ENCODE measurements at regions not wholly inside any gene's neighbourhood (a gene's known extent, or its start where the extent isn't known, plus 50 kb on each side); places are given as distances from the start of the nearest gene placed in this dataset.

GRCh38 chr5:21644032-21644431, 1209.1 kb downstream of the CDH12 start:
- TF ChIP-seq ZBTB7A (IDR thresholded peaks at IDR 0.05; ENCODE audit: low read depth) (no peak), RAD21 (IDR thresholded peaks at IDR 0.05; ENCODE audit: low read depth) (no peak), TCF12 (IDR thresholded peaks at IDR 0.05; ENCODE audit: low read depth) (no peak), YY1 (IDR thresholded peaks at IDR 0.05; ENCODE audit: low read depth) (no peak), REST (IDR thresholded peaks at IDR 0.05; ENCODE audit: low read depth) (no peak), TEAD4 (IDR thresholded peaks at IDR 0.05) (no peak), USF1 (IDR thresholded peaks at IDR 0.05) (no peak), MAX (IDR thresholded peaks at IDR 0.05) (no peak), EP300 (IDR thresholded peaks at IDR 0.05; ENCODE audit: borderline replicate concordance) (no peak), TAF1 (IDR thresholded peaks at IDR 0.05; ENCODE audit: low read depth) (no peak), CREB1 (IDR thresholded peaks at IDR 0.05; ENCODE audit: low read depth) (no peak), CEBPB (IDR thresholded peaks at IDR 0.05) (no peak), FOXM1 (IDR thresholded peaks at IDR 0.05; ENCODE audit: borderline replicate concordance, low read depth) (no peak), NFIC (IDR thresholded peaks at IDR 0.05) (no peak), EGR1 (IDR thresholded peaks at IDR 0.05) (no peak)

- TF ChIP-seq TCF12 (IDR thresholded peaks at IDR 0.05; ENCODE audit: low read depth) (no peak), TEAD4 (IDR thresholded peaks at IDR 0.05) (no peak), USF1 (IDR thresholded peaks at IDR 0.05) (no peak), ZBTB7A (IDR thresholded peaks at IDR 0.05; ENCODE audit: low read depth) (no peak), TAF1 (IDR thresholded peaks at IDR 0.05; ENCODE audit: low read depth) (no peak), FOXM1 (IDR thresholded peaks at IDR 0.05; ENCODE audit: borderline replicate concordance, low read depth) (no peak), NFIC (IDR thresholded peaks at IDR 0.05) (no peak), RAD21 (IDR thresholded peaks at IDR 0.05; ENCODE audit: low read depth) (no peak), YY1 (IDR thresholded peaks at IDR 0.05; ENCODE audit: low read depth) (no peak), MAX (IDR thresholded peaks at IDR 0.05) (no peak), EP300 (IDR thresholded peaks at IDR 0.05; ENCODE audit: borderline replicate concordance) (no peak), CEBPB (IDR thresholded peaks at IDR 0.05) (no peak), EGR1 (IDR thresholded peaks at IDR 0.05) (no peak), REST (IDR thresholded peaks at IDR 0.05; ENCODE audit: low read depth) (no peak), CREB1 (IDR thresholded peaks at IDR 0.05; ENCODE audit: low read depth) (no peak)
These were observed 1210.8 kb downstream of the CDH12 start for GRCh38 chr5:21642312-21642711.

GRCh38 chr5:21623831-21624230, 1229.3 kb downstream of the CDH12 start:
- TF ChIP-seq TCF12 (IDR thresholded peaks at IDR 0.05; ENCODE audit: low read depth) (no peak), CEBPB (IDR thresholded peaks at IDR 0.05) (no peak), NFIC (IDR thresholded peaks at IDR 0.05) (0 out of 2 replicates have a peak, but pooled peaks have one; percentile 22), YY1 (IDR thresholded peaks at IDR 0.05; ENCODE audit: low read depth) (no peak), REST (IDR thresholded peaks at IDR 0.05; ENCODE audit: low read depth) (no peak)

- TF ChIP-seq EGR1 (IDR thresholded peaks at IDR 0.05), result no peak
- TF ChIP-seq MAX (IDR thresholded peaks at IDR 0.05), result no peak
- TF ChIP-seq TEAD4 (IDR thresholded peaks at IDR 0.05), result no peak
These were observed 1237.9 kb downstream of the CDH12 start for GRCh38 chr5:21615195-21615765.

Measured in Ishikawa (cell line).